PFSK-1 (cell line): ENCODE measurements at regions not wholly inside any gene's neighbourhood (a gene's known extent, or its start where the extent isn't known, plus 50 kb on each side); places are given as distances from the start of the nearest gene placed in this dataset.

ENCODE experiments used
- FOXP2 ChIP-seq: optimal IDR thresholded peaks from 2 replicates; pipeline ENCODE3; 2011; ENCODE audit warnings: borderline replicate concordance, control low read depth, inconsistent platforms; ENCODE audit not compliant: insufficient read depth; ENCODE audit errors: extremely low read length, extremely low read depth
- POLR2AphosphoS5 ChIP-seq: IDR thresholded peaks from 2 replicates; pipeline ENCODE4 v1.6.1; 2012; ENCODE audit warnings: low read depth, mild to moderate bottlenecking, control low read depth, low read length, moderate library complexity
- SIN3A ChIP-seq: IDR thresholded peaks from 2 replicates; pipeline ENCODE4 v1.6.1; 2012; ENCODE audit warnings: mild to moderate bottlenecking, low read length, moderate library complexity, borderline replicate concordance; ENCODE audit not compliant: insufficient read depth
- TAF1 ChIP-seq: IDR thresholded peaks from 2 replicates; pipeline ENCODE4 v1.6.1; 2012; ENCODE audit warnings: low read length, control low read depth, borderline replicate concordance; ENCODE audit not compliant: insufficient read depth
- TF ChIP-seq, protein P1 (sequence below), 2 experiments: IDR thresholded peaks; 2 replicates each; pipeline versions ENCODE4 v1.6.1 to v1.8.0; 2011 to 2012; ENCODE audit warnings: low read depth in 2 of 2, low read length in 2 of 2, control low read depth in 1 of 2, inconsistent platforms in 1 of 2, mild to moderate bottlenecking in 1 of 2, moderate library complexity in 1 of 2; ENCODE audit not compliant: insufficient read depth in 1 of 2

- TF ChIP-seq POLR2AphosphoS5 = no peak
- TF ChIP-seq FOXP2 = no peak
Observed at GRCh38 chr15:29448320-29448719, 178.7 kb upstream of the NSMCE3 start.

DNA sequence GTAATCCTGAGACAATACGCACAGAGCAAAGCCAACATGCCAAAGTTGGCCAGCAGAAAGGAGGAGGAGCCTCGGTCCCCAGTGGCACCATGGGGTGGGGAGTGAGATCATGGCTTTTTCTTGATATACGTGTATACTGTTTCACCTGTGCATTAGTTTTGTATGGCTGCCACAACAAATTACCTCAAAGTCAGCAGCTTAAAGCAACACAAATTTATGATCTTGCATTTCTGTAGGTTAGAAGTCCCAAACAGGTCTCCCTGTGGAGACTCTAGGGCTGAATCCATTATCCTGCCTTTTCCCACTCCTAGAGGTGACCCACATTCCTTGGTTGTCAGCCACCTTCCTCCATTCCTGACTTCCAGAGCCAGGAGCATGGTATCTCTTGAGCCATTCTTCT, 176.9 kb upstream of the NSMCE3 start:
- TF ChIP-seq, protein P1, sequence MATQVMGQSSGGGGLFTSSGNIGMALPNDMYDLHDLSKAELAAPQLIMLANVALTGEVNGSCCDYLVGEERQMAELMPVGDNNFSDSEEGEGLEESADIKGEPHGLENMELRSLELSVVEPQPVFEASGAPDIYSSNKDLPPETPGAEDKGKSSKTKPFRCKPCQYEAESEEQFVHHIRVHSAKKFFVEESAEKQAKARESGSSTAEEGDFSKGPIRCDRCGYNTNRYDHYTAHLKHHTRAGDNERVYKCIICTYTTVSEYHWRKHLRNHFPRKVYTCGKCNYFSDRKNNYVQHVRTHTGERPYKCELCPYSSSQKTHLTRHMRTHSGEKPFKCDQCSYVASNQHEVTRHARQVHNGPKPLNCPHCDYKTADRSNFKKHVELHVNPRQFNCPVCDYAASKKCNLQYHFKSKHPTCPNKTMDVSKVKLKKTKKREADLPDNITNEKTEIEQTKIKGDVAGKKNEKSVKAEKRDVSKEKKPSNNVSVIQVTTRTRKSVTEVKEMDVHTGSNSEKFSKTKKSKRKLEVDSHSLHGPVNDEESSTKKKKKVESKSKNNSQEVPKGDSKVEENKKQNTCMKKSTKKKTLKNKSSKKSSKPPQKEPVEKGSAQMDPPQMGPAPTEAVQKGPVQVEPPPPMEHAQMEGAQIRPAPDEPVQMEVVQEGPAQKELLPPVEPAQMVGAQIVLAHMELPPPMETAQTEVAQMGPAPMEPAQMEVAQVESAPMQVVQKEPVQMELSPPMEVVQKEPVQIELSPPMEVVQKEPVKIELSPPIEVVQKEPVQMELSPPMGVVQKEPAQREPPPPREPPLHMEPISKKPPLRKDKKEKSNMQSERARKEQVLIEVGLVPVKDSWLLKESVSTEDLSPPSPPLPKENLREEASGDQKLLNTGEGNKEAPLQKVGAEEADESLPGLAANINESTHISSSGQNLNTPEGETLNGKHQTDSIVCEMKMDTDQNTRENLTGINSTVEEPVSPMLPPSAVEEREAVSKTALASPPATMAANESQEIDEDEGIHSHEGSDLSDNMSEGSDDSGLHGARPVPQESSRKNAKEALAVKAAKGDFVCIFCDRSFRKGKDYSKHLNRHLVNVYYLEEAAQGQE (IDR thresholded peaks at IDR 0.05; ENCODE audit: insufficient read depth in 1 of 2, low read depth in 2 of 2, low read length in 2 of 2) = no peak

GRCh38 chr15:29442532-29442931, 172.9 kb upstream of the NSMCE3 start:
- TF ChIP-seq TAF1 = no peak

GRCh38 chr15:29440541-29440940, 170.9 kb upstream of the NSMCE3 start:
- TF ChIP-seq, protein P1 (IDR thresholded peaks at IDR 0.05; ENCODE audit: insufficient read depth in 1 of 2, low read depth in 2 of 2, low read length in 2 of 2) = no peak
- TF ChIP-seq TAF1 = no peak
- TF ChIP-seq SIN3A = no peak
- TF ChIP-seq POLR2AphosphoS5 = no peak
- no peak for TF ChIP-seq FOXP2

DNA sequence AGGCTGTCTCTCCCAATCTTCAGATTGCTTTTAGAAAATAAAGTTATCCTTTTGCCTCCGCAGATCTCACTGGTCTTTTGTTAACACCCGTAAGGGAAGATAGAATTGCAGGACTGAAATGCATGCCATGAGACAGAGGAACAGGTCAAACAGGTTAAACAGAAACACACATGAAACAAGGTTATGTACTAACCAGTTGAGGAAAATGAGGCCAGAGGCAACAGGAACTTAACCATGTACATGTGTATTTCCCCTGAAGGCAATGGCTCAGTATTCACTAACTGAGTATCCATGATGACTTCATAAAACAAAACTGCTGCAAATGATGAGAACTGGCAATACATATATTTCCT, 169.1 kb upstream of the NSMCE3 start:
- TF ChIP-seq FOXP2 (no peak), SIN3A (no peak), TAF1 (no peak), POLR2AphosphoS5 (no peak)
- TF ChIP-seq, protein P1 (IDR thresholded peaks at IDR 0.05; ENCODE audit: insufficient read depth in 1 of 2, low read depth in 2 of 2, low read length in 2 of 2) = no peak

DNA sequence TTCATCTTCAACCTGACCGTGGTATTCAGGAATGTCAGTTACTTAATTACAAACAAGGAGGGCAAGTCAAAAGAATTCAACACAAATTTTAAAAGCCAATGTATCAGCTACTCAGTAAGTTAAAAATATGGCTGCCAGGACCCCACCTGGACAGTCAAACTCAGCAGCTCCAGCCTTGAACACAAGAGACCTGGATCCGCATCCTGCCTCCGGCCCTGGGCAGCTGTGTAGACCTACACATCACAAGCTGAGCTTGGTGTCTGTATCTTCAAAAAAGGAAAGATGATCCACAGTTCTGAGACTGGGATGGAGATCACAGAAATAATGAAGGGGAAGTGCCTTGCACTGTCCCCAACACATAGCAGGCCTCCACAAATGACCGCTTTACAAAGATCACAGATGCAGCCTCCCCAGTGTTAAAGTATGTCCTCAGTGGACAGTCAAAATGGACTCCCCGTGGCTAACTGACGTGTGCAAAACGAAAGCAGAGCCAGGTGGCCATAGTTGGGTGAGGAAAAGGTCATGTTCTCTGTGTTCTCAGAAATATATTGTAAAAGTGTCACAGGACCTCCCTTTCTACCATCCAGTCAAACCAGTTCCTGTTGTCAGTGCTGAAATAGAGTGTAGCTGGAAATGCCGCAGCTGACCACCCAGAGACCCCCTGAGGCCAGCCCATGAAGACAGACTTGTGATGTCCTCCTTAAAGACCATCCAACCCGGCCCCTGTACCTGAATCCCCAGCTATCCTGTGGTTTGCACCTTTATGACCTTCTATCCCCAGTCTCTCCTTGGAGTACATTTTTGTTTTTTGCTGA, 168.5 kb upstream of the NSMCE3 start:
- TF ChIP-seq POLR2AphosphoS5 (no peak), FOXP2 (no peak), SIN3A (no peak), TAF1 (no peak)
- TF ChIP-seq, protein P1 (IDR thresholded peaks at IDR 0.05; ENCODE audit: insufficient read depth in 1 of 2, low read depth in 2 of 2, low read length in 2 of 2) = no peak
